HCEC 1CT (cell line): ENCODE measurements at regions not wholly inside any gene's neighbourhood (a gene's known extent, or its start where the extent isn't known, plus 50 kb on each side); places are given as distances from the start of the nearest gene placed in this dataset.
A peak's percentile ranks its signal among the peaks of the same experiment; 100 is the strongest.

ENCODE experiments used
- DNase-seq: peaks from one replicate; pipeline ENCODE4 v3.0.0-alpha.2; 2017

- no peak for DNase-seq
Measured at GRCh38 chr16:87219287-87219909, 97.8 kb downstream of the C16orf95 start.

GRCh38 chr16:87221633-87222032 lies 95.6 kb downstream of the C16orf95 start:
- no peak for DNase-seq

GRCh38 chr16:87222335-87222734 lies 94.9 kb downstream of the C16orf95 start:
- no peak for DNase-seq

- no peak for DNase-seq
Measured at GRCh38 chr16:87223656-87224248, 93.4 kb downstream of the C16orf95 start.

- peak; percentile 76 for DNase-seq
Measured at GRCh38 chr16:87226926-87227295, 90.3 kb downstream of the C16orf95 start.

GRCh38 chr16:87227296-87227951 lies 89.8 kb downstream of the C16orf95 start:
- peak; percentile 89 for DNase-seq

GRCh38 chr16:87228363-87228762 lies 88.8 kb downstream of the C16orf95 start:
- DNase-seq = no peak

GRCh38 chr16:87229230-87230188 lies 87.7 kb downstream of the C16orf95 start:
- no peak for DNase-seq

GRCh38 chr16:87230571-87230970 lies 86.6 kb downstream of the C16orf95 start:
- DNase-seq = no peak

- DNase-seq = no peak
Measured at GRCh38 chr16:87231295-87231694, 85.9 kb downstream of the C16orf95 start.

GRCh38 chr16:87231911-87232310 lies 85.3 kb downstream of the C16orf95 start:
- no peak for DNase-seq

- no peak for DNase-seq
Measured at GRCh38 chr16:87233928-87234327, 83.3 kb downstream of the C16orf95 start.

GRCh38 chr16:87234601-87235000 lies 82.6 kb downstream of the C16orf95 start:
- no peak for DNase-seq

GRCh38 chr16:87235810-87236515 lies 81.2 kb downstream of the C16orf95 start:
- DNase-seq = no peak

GRCh38 chr16:87236516-87237115 lies 80.6 kb downstream of the C16orf95 start:
- no peak for DNase-seq

- no peak for DNase-seq
Measured at GRCh38 chr16:87238361-87238715, 78.9 kb downstream of the C16orf95 start.

GRCh38 chr16:87239545-87239944 lies 77.6 kb downstream of the C16orf95 start:
- DNase-seq = no peak

- DNase-seq = peak; percentile 15
Measured at GRCh38 chr16:87240211-87241136, 76.7 kb downstream of the C16orf95 start.

GRCh38 chr16:87241137-87241771 lies 75.9 kb downstream of the C16orf95 start:
- no peak for DNase-seq

- no peak for DNase-seq
Measured at GRCh38 chr16:87243478-87243877, 73.7 kb downstream of the C16orf95 start.
